HUDEP-2 (cell line): ENCODE measurements at regions not wholly inside any gene's neighbourhood (a gene's known extent, or its start where the extent isn't known, plus 50 kb on each side); places are given as distances from the start of the nearest gene placed in this dataset.
"Not testable (repeated sequence)": the region's sequence is repeated elsewhere in the genome, so short reads cannot be mapped to it uniquely, and the experiment has no call there.

ENCODE experiments used
- DNase-seq, 76 experiments: peaks; one replicate each; lab custom pipeline; 2025; ENCODE audit not compliant: unreplicated experiment in 76 of 76; lab: John Stamatoyannopoulos, UW

DNA sequence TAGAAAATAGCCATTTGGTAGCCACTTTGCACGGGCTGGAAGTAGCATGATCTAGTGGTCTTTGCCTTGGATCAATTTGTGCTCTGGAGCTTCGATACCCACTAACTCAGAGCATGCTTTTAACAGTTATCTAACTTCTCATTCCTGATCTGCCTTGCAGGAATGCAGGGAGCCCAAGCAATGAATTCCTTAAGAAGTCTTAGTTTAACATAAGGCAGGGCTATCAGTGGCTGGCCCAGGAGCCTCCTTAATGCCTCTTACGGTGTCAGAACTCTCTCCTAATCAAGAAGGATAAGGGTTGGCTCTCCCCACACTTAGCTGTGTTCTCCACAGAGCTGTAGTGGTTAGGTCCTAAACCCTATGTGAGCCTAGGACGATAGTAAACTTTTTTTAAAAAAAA lies 95.8 kb upstream of the TBCA start:
- no peak for DNase-seq

DNA sequence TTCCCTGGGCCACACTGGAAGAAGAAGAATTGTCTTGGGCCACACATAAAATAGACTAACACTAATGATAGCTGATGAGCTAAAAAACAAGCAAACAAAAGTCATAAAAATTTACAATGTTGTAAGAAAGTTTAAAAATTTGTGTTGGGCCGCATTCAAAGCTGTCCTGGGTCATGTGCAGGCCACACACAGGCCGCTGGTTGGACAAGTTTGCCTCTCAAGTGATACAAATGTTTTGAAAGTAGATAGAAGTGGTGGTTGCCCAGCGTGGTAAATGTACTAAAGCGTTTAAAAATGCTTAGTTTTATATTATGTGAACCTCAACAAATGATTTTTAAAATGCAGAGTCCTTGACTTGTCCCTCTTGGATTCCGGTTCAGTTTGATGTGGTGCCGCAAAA lies 94.9 kb upstream of the TBCA start:
- no peak for DNase-seq

DNA sequence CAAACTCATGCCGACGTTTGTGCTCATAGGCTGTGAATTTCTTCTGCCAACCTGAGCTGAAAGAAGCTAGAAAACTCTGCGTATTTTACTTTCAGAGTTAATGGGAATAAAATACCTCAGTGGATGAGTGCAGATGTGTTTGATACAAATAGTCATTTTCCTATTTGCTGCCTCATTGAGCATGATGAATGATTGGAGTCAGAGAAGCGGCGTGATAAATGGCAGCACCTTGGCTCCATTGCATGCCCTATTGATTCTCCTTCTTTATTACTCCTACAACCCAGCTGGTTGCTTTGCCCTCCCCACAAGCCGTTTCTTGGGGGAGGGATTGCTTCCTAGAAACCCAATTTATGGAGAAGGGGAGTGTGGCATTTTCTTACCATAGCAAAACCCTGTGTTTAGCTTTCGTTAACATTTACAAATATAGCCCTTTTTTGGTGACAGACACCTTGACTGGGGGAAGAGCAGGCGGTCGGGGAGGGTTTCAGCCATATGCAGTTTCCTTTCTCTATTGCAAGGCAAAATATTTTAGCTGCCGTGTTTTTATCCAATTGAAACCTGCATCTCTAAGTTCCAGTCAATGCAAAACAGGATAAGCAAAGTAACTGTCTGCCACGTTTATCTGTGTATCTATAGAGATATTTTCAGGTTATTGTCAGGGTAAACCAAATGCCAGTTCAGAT lies 93.1 kb upstream of the TBCA start:
- no peak for DNase-seq

DNA sequence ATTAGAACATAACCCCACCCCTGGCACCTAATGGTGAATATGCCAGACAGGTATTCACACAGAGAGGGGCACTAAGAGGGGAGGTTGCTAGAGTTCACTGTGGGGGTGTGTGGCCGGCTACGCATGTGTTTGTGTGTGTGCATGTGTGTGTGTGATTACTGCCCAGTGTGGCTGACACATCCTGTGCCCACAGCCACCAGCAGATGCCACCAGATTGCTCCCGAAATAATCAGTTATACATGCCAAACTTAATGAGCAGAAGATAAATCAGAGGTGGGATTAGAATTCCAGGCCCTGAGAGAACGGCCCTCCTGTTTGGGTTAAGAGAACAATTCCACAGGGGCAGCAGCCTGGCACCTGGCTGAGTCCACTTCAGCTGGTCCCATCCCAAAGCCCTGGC lies 91.8 kb upstream of the TBCA start:
- peak in 10 of 76 experiments; percentile 3 to 28 (median 11) for DNase-seq

DNA sequence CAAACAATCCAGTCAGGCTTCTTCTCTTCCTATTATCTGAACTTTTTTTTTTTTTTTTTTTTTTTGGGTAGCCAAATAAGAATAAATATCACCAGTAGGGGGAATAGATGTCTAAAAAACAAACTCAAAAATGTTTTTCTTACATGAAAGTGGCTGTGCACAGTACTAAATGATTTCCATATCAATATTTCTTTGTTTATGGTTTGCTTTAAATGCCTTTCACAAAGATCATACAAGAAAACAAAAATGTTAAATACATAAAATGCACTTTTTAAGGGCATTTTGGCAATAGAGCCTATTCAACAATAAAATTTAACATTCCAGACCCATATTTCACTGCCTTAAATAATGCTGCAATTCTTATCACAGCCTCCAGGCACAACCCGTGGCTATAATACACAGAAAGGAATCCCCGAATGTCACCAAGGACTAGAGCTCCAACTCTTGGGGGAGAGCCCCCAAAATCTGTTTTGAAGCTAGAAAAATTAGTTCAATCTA lies 91.1 kb upstream of the TBCA start:
- peak in 19 of 76 experiments; percentile 3 to 59 (median 30) for DNase-seq

DNA sequence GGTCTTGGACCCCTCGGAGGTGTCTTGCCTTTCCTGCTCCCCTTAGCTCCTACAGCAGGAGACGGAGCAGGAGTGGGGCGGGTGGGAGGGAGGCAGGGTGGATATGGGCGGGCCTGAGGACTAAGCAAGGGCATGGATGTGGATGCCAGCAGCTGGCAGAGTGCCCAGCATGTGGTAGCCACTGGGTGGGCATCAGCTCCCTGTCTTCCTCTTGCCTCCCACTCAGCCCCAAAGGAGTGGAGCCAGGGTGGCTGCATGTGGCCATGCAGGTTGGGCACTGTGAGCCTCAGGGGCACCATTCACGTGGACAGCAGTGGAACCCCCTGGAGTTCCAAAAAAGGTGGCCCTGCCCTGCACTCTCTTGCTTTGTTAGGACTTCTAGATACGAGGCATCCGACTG lies 90.1 kb upstream of the TBCA start:
- no peak for DNase-seq

DNA sequence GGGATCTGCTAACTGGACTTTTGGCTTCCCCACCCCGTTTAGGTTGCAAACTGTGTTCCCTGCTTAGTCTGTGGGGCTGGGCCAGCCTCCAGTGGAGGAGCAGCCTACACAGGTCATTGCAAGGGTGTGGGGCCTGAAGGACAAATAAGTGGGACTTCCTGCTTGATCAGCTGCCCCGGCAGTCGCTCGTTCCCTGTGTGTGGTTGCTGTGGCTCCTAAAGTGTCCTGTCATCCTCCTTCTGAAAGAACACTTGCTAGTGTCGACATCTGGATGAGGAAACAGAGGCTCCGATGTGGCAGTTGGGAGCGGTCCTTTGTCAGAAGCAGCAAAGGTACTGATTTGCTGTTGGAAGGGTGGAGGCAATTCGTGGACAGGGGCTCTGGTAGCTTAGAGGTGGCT lies 88.9 kb upstream of the TBCA start:
- DNase-seq: no peak

DNA sequence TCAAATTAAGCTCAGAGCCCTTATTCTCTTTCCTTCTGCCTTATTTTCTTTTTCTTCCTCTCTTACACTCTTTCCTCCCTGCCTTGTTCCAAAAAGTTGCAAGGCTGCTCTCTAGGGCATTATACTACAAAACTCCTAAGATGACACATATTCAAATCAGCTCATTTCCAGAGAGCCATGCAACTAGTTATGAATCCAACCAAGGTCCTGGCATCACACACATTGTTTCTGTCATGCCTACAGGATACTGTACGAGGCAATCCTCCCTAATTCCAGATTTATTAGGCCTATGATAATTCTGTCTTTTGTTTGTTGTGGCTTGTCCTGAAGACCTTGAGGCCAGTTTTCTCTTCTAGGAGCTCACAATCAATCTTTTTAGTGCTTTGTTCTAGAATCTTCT lies 87.0 kb upstream of the TBCA start:
- DNase-seq: no peak

DNA sequence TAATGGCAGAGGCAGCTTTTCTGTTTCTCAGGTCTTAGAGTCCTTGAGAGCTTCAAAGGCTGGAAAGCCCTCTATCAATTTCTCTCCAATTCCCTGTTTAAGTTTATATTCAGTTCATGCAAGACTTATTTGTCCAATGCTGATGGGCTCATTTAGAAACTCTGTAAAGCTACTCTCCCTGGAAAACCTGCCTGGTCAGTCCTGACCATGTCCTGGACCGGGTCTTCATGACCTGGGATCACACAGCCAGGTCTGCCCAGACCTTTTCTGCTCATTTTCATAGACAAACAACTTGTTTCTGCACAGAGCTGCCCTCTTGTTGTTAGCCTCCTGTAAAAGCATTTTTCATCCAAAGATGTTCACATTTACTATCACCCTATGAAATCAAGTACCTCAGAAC lies 85.4 kb upstream of the TBCA start:
- DNase-seq: no peak

DNA sequence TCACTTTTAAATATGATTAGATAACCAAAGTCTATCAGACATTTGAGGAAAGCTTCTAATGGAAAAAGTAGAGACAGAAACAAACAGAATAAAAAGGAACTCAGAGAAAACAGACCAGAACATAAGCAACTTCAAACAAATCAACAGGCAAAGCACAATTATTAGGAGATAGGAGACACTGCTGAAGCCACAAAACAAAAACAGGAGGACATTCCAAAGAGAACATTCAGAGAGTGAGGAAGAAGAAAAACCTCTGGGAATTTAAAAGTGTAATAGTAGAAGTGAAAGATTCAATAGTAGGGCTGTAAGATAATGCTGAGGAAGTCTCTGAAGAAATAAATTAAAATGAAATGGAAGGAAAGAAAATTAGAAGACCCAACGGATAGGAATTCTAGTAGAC lies 83.2 kb upstream of the TBCA start:
- DNase-seq: no peak

DNA sequence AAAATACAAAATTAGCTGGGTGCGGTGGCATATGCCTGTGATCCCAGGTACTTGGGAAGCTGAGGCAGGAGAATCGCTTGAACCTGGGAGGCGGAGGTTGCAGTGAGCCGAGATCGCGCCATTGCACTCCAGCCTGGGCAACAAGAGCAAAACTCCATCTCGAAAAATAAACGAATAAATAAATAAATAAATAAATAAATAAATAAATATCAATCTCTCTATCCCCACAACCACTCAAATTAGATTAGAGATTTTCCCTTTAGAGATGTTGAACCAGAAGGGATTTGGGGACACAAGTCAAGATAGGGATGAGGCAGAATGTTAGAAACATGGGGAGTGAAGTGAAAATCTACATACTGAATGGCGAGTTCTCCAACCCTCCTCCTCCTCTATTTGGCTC lies 82.5 kb upstream of the TBCA start:
- DNase-seq: not testable (repeated sequence)

DNA sequence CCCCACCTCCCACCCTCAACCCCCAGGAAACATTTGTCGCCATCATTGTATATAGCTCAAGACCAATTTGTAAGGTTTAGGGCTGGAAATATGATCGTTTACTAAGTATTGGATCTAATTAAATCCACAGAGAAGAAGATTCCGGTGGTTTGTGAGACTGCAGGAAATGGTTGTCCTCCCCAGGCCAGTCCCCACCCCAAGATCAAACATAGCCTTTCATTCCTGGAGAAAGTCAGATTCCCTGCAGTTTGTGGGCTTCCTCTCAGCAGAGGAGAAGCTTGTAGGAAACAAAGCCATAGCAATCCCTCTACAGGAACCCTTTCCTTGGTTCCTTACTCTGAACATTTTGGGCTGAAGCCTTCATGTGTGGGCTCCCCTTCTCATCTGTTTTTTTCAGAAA lies 79.2 kb upstream of the TBCA start:
- DNase-seq: no peak

DNA sequence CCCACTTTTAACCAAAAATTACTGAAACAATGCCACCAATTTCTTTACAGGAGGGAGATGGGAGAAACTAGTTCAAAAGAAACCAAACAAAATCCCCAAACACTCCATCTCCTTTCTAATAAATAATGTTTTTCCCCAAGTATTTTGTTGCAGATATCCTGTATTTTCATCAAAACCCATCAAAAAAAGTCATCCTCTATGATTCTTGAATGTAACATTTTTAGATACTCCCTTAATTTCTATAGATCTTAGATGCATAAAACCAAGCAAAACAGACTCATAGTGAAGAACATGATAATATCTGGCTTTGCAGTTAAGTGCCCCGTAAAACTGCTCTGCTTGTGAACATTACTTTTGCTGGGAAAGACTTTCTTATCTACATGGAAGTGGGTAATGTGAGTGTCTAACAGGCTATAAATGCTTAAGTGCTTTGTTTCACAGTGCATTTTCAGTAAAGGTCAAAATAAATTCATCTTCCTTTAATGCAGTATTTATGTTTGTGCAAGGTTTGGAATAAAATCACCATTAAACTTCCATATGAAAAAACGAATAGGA lies 77.3 kb upstream of the TBCA start:
- DNase-seq: no peak

DNA sequence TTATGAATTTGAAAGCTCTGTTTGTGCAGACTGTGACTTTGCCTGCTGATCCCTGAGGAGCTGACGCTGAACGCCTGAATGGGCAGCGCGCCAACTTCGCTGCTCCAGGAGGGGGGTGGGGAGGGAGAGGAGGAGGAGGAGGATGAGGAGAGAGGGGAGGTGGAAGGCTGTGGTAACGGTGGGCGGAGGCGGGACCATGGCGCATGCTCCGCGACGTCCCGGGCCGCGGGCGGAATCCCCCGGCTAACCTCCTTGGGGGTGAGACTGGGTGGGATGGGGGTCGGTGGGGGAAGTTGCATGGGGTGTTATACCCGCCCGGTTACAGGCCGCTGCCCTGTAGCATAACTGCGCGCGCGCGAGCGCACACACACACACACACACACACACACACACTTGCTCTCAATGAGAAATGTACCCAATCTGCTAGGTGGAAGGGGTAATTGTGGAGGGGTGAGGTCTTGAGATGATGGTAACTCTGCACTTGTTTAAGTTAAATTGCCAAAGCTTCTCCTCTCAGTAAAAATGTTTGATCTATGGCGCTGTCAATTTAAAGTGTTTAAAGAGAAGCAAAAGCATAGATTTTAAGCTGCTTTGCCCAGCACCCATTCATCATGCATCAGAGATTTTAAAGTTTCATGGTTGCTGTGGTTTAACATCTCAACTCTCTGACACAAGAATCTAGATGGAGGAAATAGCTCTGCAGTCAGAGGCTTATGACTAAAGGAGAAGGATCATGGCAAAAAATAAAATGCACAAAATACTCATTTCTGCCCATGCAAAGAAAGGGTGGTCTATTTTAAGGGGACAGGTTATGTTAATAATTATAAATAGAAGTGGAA lies 76.6 kb upstream of the TBCA start:
- peak in 4 of 76 experiments; percentile 3 to 17 (median 6) for DNase-seq

DNA sequence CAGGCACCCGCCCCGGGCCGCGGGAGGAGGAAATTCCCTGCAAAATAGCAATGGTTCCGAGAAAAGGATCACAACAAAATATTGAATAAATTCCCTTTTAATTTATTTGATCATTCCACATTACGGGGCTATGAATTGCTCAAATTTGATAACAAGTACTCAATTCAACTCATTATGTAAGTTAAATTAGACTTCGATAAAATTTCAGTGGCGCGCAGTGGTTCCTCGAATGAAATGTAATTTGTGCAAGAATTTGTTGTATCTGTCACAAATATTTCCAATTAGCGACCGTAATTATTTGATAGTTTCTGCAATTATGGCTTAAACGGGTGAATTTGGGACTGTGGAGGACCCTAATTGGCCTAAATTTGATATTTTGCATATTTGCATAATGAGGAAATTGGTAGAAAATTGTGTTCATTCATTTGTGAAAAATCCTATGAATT lies 76.0 kb upstream of the TBCA start:
- DNase-seq: no peak

DNA sequence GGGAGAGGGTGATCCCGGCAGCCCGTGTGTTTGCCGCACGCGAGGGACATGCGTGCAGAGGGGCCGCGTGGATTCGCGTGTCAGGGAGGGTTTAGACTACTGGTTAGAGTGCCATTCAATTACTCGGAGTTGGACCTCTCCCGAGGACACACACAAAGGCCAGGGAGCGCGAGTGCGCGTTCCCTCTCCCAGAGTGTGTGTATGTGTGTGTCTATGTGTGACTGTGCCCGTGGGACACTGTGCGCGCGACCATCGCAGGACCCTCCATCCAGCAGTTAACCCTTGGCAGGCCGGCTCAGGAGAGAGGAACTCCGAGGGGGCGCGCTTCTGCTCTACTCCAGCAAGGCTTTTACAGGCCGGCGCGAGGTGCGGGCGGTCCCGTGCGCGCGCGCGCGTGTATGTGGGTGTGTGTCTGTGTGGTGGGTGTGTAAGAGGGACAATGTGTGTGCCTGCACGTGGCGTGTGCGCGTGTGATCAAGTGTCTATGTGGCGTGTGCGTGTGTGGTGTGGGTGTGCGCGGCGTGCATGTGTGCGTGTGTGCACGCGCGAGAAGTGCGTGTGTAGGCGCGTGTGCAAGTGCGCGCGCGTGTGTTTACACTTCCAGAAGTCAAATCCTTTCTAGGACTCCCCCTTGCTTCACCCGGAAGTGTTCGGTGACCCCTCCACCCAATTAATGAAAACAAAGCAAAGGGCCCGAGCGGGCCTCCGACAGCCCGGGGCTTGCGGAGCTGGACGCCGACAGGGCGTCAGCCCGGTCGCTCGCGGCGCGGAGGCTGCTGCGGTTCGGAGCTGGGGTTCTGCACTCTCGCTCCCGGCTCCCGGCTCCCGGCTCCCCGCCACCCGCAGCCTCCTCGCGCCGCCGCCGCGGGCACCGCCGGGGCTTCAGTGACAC lies 75.3 kb upstream of the TBCA start:
- DNase-seq: no peak

DNA sequence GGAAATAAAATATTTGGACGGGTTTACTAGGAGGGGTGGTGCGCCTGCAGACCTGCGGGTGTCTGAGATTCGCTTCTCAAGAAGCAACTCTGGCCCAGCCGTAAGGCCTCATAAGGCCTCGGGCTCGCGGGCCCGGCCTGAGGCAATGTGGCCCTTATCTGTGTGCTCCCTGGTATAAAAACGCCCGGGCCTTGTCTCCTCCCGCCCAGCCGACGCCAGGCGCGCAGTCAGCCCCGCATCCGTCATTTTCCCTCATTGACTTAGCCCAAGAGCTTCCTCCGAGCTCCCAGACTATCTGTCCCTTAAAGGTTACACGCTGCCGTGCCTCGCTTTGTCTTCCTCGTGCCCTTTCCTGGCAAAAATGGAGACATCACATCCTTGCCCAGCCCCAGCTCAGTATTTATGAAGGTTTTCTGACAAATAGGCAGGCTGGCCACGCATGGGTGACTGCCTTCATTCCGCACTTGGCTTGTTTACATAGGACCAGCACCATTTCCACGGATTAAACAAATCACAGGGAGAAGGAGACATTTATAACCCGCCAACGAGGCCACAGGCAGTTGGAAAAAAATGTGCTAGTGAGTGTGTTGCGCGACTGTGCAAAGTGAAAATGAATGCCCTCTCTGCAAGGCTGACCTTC lies 74.5 kb upstream of the TBCA start:
- DNase-seq: no peak

DNA sequence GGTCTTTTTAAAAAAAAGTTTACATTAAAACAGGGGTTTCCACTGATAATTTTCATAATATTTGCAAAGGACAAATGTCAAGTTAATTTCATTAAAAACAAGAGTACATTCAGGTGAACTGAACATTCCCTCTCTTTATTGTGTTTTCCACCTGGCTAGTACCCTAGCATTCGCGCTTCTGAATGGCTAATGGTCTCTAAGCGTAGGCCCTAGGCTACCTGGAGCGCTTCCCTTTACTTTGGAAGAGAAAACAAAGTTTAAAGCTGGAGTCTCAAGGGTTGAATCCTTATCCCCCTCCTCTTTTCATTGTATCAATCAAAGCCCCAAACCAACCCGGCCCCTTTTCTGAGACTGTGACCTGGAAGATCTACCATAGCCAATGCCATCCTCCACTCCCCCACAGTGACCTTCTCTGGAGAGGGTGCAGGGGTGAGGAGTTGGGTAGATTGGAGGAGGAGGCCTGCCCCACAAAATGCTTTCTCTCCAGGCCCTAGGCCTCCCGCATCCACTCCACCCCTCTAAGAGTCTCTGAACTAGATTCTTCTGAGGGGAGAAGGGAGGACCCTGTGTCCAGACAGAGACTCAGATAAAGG lies 73.3 kb upstream of the TBCA start:
- no peak for DNase-seq

DNA sequence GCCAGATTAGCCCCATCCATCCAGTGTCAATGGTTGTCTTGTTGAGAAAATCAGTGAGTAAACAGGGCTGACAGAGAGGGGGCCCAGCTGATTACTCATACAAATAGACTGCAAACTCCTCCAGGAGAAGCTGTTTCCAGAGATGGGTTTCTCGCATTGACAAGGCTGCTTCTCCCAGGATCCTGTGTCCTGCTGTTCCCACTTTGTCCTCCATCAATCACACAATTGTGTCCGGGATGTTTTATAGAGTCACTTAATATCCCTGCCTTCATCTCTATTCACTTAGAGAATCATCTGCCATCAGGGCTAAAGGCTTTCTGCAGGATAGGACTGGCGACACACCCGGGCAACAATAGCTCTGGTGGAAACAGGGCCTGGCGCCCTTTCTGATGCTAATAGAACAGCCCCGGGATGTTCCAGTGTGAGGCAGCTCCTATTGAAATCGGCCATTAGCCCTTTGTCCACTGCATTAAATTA lies 71.7 kb upstream of the TBCA start:
- no peak for DNase-seq

DNA sequence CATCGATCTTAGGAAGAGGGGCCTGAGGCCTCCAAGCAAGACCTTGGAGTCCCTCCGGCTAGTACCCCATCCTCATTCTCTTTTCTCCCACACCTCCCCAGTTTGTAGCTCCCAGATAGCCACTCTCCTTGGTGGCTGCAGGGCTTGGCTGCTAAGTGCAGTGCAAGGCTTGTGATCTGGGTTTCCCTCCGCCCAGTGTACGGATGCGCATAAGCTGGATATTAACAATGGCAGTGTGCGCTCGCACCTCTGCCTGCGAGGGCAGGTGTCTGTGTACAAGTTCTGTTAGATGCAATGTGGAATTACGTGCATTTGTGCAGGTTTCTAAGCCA lies 71.0 kb upstream of the TBCA start:
- no peak for DNase-seq
